ENCODE measurements at regions not wholly inside any gene's neighbourhood (a gene's known extent, or its start where the extent isn't known, plus 50 kb on each side); places are given as distances from the start of the nearest gene placed in this dataset.

DNA sequence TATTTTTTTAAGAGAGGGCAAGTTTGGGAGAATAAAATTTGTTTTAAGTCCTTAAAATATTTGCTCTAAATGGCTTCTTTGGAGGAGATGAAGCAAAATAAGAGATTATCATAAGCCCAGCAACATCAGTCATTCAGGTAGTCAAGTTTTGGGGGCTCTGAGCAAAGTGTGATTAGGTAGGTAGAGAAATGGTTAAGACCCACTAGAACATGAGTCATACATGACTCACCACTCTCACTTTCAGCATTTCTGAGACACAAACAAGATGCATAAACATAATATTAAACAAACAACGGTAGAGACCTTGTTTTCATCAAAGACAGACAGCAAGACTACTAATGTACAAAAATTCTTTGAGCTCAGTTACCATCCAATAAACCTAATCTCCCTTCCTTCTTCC, 272.2 kb downstream of the LMO4 start:
- no peak for TF ChIP-seq EZH2 (IDR thresholded peaks at IDR 0.05; ENCODE audit: low read length, missing control alignments)
- TF ChIP-seq, protein P1, sequence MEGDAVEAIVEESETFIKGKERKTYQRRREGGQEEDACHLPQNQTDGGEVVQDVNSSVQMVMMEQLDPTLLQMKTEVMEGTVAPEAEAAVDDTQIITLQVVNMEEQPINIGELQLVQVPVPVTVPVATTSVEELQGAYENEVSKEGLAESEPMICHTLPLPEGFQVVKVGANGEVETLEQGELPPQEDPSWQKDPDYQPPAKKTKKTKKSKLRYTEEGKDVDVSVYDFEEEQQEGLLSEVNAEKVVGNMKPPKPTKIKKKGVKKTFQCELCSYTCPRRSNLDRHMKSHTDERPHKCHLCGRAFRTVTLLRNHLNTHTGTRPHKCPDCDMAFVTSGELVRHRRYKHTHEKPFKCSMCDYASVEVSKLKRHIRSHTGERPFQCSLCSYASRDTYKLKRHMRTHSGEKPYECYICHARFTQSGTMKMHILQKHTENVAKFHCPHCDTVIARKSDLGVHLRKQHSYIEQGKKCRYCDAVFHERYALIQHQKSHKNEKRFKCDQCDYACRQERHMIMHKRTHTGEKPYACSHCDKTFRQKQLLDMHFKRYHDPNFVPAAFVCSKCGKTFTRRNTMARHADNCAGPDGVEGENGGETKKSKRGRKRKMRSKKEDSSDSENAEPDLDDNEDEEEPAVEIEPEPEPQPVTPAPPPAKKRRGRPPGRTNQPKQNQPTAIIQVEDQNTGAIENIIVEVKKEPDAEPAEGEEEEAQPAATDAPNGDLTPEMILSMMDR (conservative IDR thresholded peaks at IDR 0.05 in 1 of 2, IDR thresholded peaks at IDR 0.05 in 1 of 2; ENCODE audit: low read depth in 1 of 2, low read length in 2 of 2): no peak

Measured in fibroblast of lung (primary cell).